Loucy (cell line): ENCODE measurements at regions not wholly inside any gene's neighbourhood (a gene's known extent, or its start where the extent isn't known, plus 50 kb on each side); places are given as distances from the start of the nearest gene placed in this dataset.

Experiments used
- EZH2phosphoT487 ChIP-seq: fragments of 200-600 bp; IDR thresholded peaks from 2 replicates; pipeline ENCODE4 v1.6.1; 2018; ENCODE audit warnings: antibody characterized with exemption, mild to moderate bottlenecking, moderate library complexity, borderline replicate concordance
- TF ChIP-seq, protein P1 (sequence below): fragments of 200-600 bp; sonication (generic); conservative IDR thresholded peaks from 2 replicates; pipeline ENCODE4 v1.5.1; 2014; ENCODE audit warnings: mild to moderate bottlenecking, antibody characterized with exemption, low read length

GRCh38 chr11:37087650-37088572 is 489.9 kb upstream of the RAG2 start:
- TF ChIP-seq, protein P1, sequence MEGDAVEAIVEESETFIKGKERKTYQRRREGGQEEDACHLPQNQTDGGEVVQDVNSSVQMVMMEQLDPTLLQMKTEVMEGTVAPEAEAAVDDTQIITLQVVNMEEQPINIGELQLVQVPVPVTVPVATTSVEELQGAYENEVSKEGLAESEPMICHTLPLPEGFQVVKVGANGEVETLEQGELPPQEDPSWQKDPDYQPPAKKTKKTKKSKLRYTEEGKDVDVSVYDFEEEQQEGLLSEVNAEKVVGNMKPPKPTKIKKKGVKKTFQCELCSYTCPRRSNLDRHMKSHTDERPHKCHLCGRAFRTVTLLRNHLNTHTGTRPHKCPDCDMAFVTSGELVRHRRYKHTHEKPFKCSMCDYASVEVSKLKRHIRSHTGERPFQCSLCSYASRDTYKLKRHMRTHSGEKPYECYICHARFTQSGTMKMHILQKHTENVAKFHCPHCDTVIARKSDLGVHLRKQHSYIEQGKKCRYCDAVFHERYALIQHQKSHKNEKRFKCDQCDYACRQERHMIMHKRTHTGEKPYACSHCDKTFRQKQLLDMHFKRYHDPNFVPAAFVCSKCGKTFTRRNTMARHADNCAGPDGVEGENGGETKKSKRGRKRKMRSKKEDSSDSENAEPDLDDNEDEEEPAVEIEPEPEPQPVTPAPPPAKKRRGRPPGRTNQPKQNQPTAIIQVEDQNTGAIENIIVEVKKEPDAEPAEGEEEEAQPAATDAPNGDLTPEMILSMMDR = no peak
- TF ChIP-seq EZH2phosphoT487 = no peak
